H1 (cell line): ENCODE measurements at regions not wholly inside any gene's neighbourhood (a gene's known extent, or its start where the extent isn't known, plus 50 kb on each side); places are given as distances from the start of the nearest gene placed in this dataset.

Source experiments
- CTCF ChIA-PET: fragments of 300-600 bp; sonication (Branson Sonifier 250); formaldehyde crosslinking; loops from one replicate; lab custom pipeline; 2021; ENCODE audit not compliant: partially characterized antibody; lab: Charles Lee
- POLR2A ChIA-PET: fragments of 300-600 bp; sonication (Branson Sonifier 250); formaldehyde crosslinking; loops from one replicate; lab custom pipeline; 2021; ENCODE audit warnings: inconsistent platforms; ENCODE audit not compliant: partially characterized antibody; lab: Charles Lee
- DNase-seq, 2 experiments: peaks; one replicate each; pipeline versions ENCODE4 v3.0.0 to v3.0.0-alpha.2; 2010 to 2022; ENCODE audit warnings: low spot score in 2 of 2, low read depth in 1 of 2, mixed read lengths in 1 of 2
- FAIRE-seq: peaks from 2 replicates; lab custom pipeline; 2011; peaks lifted over from hg19 to GRCh38; lab: Jason Lieb, UNC
- H2AFZ ChIP-seq: 2 replicates; pipeline ENCODE4 v1.8.1; 2012; ENCODE audit warnings: low read length, inconsistent platforms
- H2AK5ac ChIP-seq: 2 replicates; pipeline ENCODE4 v1.6.1; 2013; ENCODE audit warnings: low read depth, low read length
- H2BK120ac ChIP-seq: replicated peaks from 2 replicates; pipeline ENCODE3; 2013; ENCODE audit warnings: low read depth, low read length, inconsistent platforms
- H2BK12ac ChIP-seq: 2 replicates; pipeline ENCODE4 v1.6.1; 2013; ENCODE audit warnings: low read depth, low read length
- H2BK15ac ChIP-seq: 2 replicates; pipeline ENCODE4 v1.6.1; 2013; ENCODE audit warnings: low read length
- H2BK20ac ChIP-seq: 2 replicates; pipeline ENCODE4 v1.6.1; 2013; ENCODE audit warnings: low read length
- H2BK5ac ChIP-seq: 2 replicates; pipeline ENCODE4 v1.6.1; 2013; ENCODE audit warnings: low read depth, low read length
- H3K14ac ChIP-seq: 2 replicates; pipeline ENCODE4 v1.6.1; 2013; ENCODE audit warnings: inconsistent platforms; ENCODE audit not compliant: insufficient read length
- H3K18ac ChIP-seq: 2 replicates; pipeline ENCODE4 v1.6.1; 2013; ENCODE audit warnings: low read length; ENCODE audit errors: extremely low read depth
- H3K23ac ChIP-seq: 2 replicates; pipeline ENCODE4 v1.6.1; 2013; ENCODE audit warnings: inconsistent platforms; ENCODE audit not compliant: insufficient read length
- H3K23me2 ChIP-seq: 2 replicates; pipeline ENCODE4 v1.6.1; 2013; ENCODE audit warnings: low read depth, low read length
- H3K27ac ChIP-seq: 2 replicates; pipeline ENCODE4 v1.6.1; 2011; ENCODE audit warnings: low read depth, low read length, inconsistent platforms
- H3K27me3 ChIP-seq, 4 experiments: replicated peaks in 1 of 4; 1 replicate in 1 of 4; 2 replicates in 3 of 4; pipeline versions ENCODE4 v1.6.1 to v1.8.1; 2011 to 2013; ENCODE audit warnings: low read length in 3 of 4, mild to moderate bottlenecking in 3 of 4, inconsistent platforms in 2 of 4, mixed read lengths in 2 of 4, moderate library complexity in 1 of 4; ENCODE audit not compliant: control insufficient read depth in 3 of 4, insufficient read depth in 3 of 4; ENCODE audit errors: extremely low read depth in 1 of 4
- H3K36me3 ChIP-seq, 4 experiments: 2 replicates each; pipeline versions ENCODE4 v1.6.1 to v1.8.1; 2011 to 2013; ENCODE audit warnings: mild to moderate bottlenecking in 4 of 4, low read length in 3 of 4, moderate library complexity in 2 of 4, control low read depth in 1 of 4, inconsistent platforms in 1 of 4; ENCODE audit not compliant: insufficient read depth in 4 of 4, control insufficient read depth in 2 of 4
- H3K4ac ChIP-seq: replicated peaks from 2 replicates; pipeline ENCODE3; 2013; ENCODE audit warnings: low read length, low read depth, mixed read lengths, inconsistent platforms; ENCODE audit not compliant: insufficient read length
- H3K4me1 ChIP-seq, 4 experiments: replicated peaks in 1 of 4; 1 replicate in 1 of 4; 2 replicates in 3 of 4; pipeline versions ENCODE4 v1.6.1 to v1.8.1; 2011 to 2013; ENCODE audit warnings: low read length in 3 of 4, inconsistent platforms in 2 of 4, mixed read lengths in 1 of 4; ENCODE audit not compliant: insufficient read depth in 4 of 4, control insufficient read depth in 3 of 4
- H3K4me2 ChIP-seq, 2 experiments: 2 replicates each; pipeline versions ENCODE4 v1.6.1 to v1.8.1; 2011 to 2013; ENCODE audit warnings: low read depth in 2 of 2, low read length in 2 of 2, control low read depth in 1 of 2, inconsistent platforms in 1 of 2, mild to moderate bottlenecking in 1 of 2; ENCODE audit not compliant: insufficient read depth in 1 of 2
- H3K4me3 ChIP-seq, 4 experiments: fragments of 200-600, 300-600 bp in 1 of 4; sonication (generic), shearing (Covaris generic), sonication (Bioruptor Twin) in 1 of 4; 2 replicates each; pipeline versions ENCODE4 v1.5.1 to v1.8.1; 2011 to 2016; ENCODE audit warnings: low read length in 4 of 4, low read depth in 3 of 4, control low read depth in 2 of 4, inconsistent platforms in 2 of 4, mild to moderate bottlenecking in 2 of 4, mixed read lengths in 1 of 4, moderate library complexity in 1 of 4; ENCODE audit not compliant: insufficient read depth in 2 of 4; ENCODE audit errors: extremely low read depth in 1 of 4
- H3K56ac ChIP-seq: replicated peaks from 2 replicates; pipeline ENCODE3; 2013; ENCODE audit warnings: low read depth, mild to moderate bottlenecking, mixed read lengths, low read length, inconsistent platforms; ENCODE audit not compliant: insufficient read length
- H3K79me1 ChIP-seq: 2 replicates; pipeline ENCODE4 v1.6.1; 2013; ENCODE audit warnings: low read depth, low read length, control low read depth
- H3K79me2 ChIP-seq, 2 experiments: 2 replicates each; pipeline versions ENCODE4 v1.6.1 to v1.8.1; 2012 to 2013; ENCODE audit warnings: low read length in 2 of 2, mild to moderate bottlenecking in 2 of 2, inconsistent platforms in 1 of 2; ENCODE audit not compliant: insufficient read depth in 2 of 2, control insufficient read depth in 1 of 2
- H3K9ac ChIP-seq, 4 experiments: replicated peaks in 1 of 4; 1 replicate in 1 of 4; 2 replicates in 3 of 4; pipeline versions ENCODE4 v1.6.1 to v1.8.1; 2011 to 2013; ENCODE audit warnings: low read depth in 3 of 4, low read length in 3 of 4, control low read depth in 2 of 4, mild to moderate bottlenecking in 2 of 4, moderate library complexity in 2 of 4, inconsistent platforms in 1 of 4; ENCODE audit errors: extremely low read depth in 1 of 4
- H3K9me3 ChIP-seq, 2 experiments: 2 replicates each; pipeline versions ENCODE4 v1.6.1 to v1.8.1; 2012 to 2013; ENCODE audit warnings: mild to moderate bottlenecking in 2 of 2, moderate library complexity in 2 of 2, control low read depth in 1 of 2, inconsistent platforms in 1 of 2, low read depth in 1 of 2, low read length in 1 of 2, mixed read lengths in 1 of 2; ENCODE audit not compliant: insufficient read depth in 2 of 2
- H4K20me1 ChIP-seq, 2 experiments: replicated peaks in 1 of 2; 2 replicates each; pipeline versions ENCODE3 to v1.8.1; 2011 to 2013; ENCODE audit warnings: inconsistent platforms in 2 of 2, low read length in 2 of 2, mild to moderate bottlenecking in 1 of 2; ENCODE audit not compliant: insufficient read depth in 2 of 2, control insufficient read depth in 1 of 2
- H4K5ac ChIP-seq: 2 replicates; pipeline ENCODE4 v1.6.1; 2013; ENCODE audit warnings: low read length, low read depth, mixed read lengths, inconsistent platforms; ENCODE audit not compliant: insufficient read length
- H4K8ac ChIP-seq: 2 replicates; pipeline ENCODE4 v1.8.0; 2013; ENCODE audit warnings: mild to moderate bottlenecking, moderate library complexity, low read length, inconsistent platforms; ENCODE audit not compliant: insufficient read depth; ENCODE audit errors: extremely low read depth
- H4K91ac ChIP-seq: replicated peaks from 2 replicates; pipeline ENCODE3; 2013; ENCODE audit warnings: low read length, mixed read lengths, inconsistent platforms; ENCODE audit not compliant: insufficient read length
- GTF2F1 ChIP-seq: IDR thresholded peaks from 2 replicates; pipeline ENCODE4 v1.6.1; 2012; ENCODE audit warnings: low read depth, low read length, improper control_type of control experiment, borderline replicate concordance
- HDAC6 ChIP-seq: IDR thresholded peaks from one replicate; pipeline ENCODE4 v1.7.1; 2012; ENCODE audit warnings: low read depth, mild to moderate bottlenecking, inconsistent platforms, low read length, moderate library complexity
- POLR2AphosphoS5 ChIP-seq: IDR thresholded peaks from 2 replicates; pipeline ENCODE4 v1.6.1; 2011; ENCODE audit warnings: low read depth, low read length
- WGBS, 2 experiments: shearing (Covaris generic) in 1 of 2; methylation state at CpG; one replicate each; pipeline versions ENCODE4 v1.1.6 to v1.1.7; 2013 to 2015; ENCODE audit warnings: low lambda C conversion rate in 2 of 2, mixed read lengths in 2 of 2, inconsistent platforms in 1 of 2, low coverage in 1 of 2, missing lambda C conversion rate in 1 of 2; ENCODE audit not compliant: insufficient replicate concordance in 2 of 2, insufficient coverage in 1 of 2, insufficient read length in 1 of 2; ENCODE audit errors: extremely low coverage in 1 of 2, missing lambda C conversion rate in 1 of 2; 5-methylcytosine and 5-hydroxymethylcytosine counted together

GRCh38 chr15:27686971-27687370, 412.1 kb downstream of the OCA2 start:
- Histone ChIP-seq H3K4me2 (no peak overlapping the region), H2BK15ac (no peak overlapping the region), H2BK20ac (no peak overlapping the region), H3K27ac (no peak overlapping the region), H3K79me1 (no peaks in the 10 kb centered on the region), H3K4me3 (no peak overlapping the region), H3K23me2 (no peaks in the 10 kb centered on the region), H4K8ac (no peak overlapping the region), H2AFZ (no peak overlapping the region), H3K4me1 (no peaks in the 10 kb centered on the region; a peak in 1 of 7 replicates), H3K14ac (no peak overlapping the region), H3K79me2 (no peaks in the 10 kb centered on the region), H3K4ac (peak overlapping the region; percentile 36), H3K23ac (no peak overlapping the region), H2BK120ac (no peak overlapping the region), H4K5ac (no peak overlapping the region), H3K18ac (0 out of 2 replicates have a peak overlapping the region, but pooled peaks have one; percentile 40), H3K36me3 (no peaks in the 10 kb centered on the region), H4K91ac (no peak overlapping the region), H3K56ac (no peak overlapping the region), H3K27me3 (no peaks in the 10 kb centered on the region), H2AK5ac (no peak overlapping the region), H4K20me1 (no peaks in the 10 kb centered on the region), H2BK12ac (peak overlapping the region; percentile 12; the same call in 1 of the 2 replicates), H3K9me3 (no peaks in the 10 kb centered on the region), H2BK5ac (no peak overlapping the region), H3K9ac (no peak overlapping the region)
- ChIA-PET CTCF (interaction anchor here (1.1 to 1.2 kb wide), 2 partner anchors 10 to 23 kb away, joined by 3 read pairs; no protein-coding TSS in a partner anchor), POLR2A (no interaction called here)
- FAIRE-seq: no peak
- no peak for DNase-seq
- TF ChIP-seq HDAC6 (no peak), GTF2F1 (no peak), POLR2AphosphoS5 (no peak)
- WGBS, 2 experiments: 93% methylated on average over 7 of the region's 7 CpGs; no CpG with 5 or more reads in 1 of the 2 experiments
